HL-60 (cell line): ENCODE measurements at regions not wholly inside any gene's neighbourhood (a gene's known extent, or its start where the extent isn't known, plus 50 kb on each side); places are given as distances from the start of the nearest gene placed in this dataset.

Experiments
- GABPA ChIP-seq: IDR thresholded peaks from 2 replicates; pipeline ENCODE4 v1.6.1; 2012; ENCODE audit warnings: low read depth
- POLR2AphosphoS5 ChIP-seq: IDR thresholded peaks from 2 replicates; pipeline ENCODE4 v1.6.1; 2012; ENCODE audit warnings: low read depth
- TF ChIP-seq, protein P1 (sequence below): IDR thresholded peaks from one replicate; pipeline ENCODE4 v1.5.1; 2011; ENCODE audit warnings: low read length, control low read depth, inconsistent platforms; ENCODE audit not compliant: insufficient read depth

DNA sequence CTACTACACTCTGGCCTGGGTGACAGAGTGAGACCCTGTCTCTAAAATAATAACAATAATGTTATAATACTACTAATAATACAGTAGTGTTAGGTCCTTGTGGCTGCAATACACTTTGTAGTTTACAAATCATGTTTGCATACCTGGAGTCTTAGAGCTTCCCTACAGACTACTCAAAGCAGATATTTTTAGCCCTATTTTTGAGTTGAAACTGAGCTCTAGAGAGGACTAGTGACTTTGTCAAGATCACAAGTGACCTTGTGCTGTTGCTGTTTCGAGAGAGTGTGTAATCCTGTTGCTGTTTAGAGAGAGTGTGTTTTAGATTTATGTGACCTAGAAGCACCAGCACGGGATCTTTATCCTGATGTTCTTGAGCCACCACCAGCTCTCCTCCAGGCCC, 105.3 kb upstream of the RNU6-1 start:
- TF ChIP-seq, protein P1, sequence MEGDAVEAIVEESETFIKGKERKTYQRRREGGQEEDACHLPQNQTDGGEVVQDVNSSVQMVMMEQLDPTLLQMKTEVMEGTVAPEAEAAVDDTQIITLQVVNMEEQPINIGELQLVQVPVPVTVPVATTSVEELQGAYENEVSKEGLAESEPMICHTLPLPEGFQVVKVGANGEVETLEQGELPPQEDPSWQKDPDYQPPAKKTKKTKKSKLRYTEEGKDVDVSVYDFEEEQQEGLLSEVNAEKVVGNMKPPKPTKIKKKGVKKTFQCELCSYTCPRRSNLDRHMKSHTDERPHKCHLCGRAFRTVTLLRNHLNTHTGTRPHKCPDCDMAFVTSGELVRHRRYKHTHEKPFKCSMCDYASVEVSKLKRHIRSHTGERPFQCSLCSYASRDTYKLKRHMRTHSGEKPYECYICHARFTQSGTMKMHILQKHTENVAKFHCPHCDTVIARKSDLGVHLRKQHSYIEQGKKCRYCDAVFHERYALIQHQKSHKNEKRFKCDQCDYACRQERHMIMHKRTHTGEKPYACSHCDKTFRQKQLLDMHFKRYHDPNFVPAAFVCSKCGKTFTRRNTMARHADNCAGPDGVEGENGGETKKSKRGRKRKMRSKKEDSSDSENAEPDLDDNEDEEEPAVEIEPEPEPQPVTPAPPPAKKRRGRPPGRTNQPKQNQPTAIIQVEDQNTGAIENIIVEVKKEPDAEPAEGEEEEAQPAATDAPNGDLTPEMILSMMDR: no peak
- TF ChIP-seq GABPA (no peak), POLR2AphosphoS5 (no peak)
